A549 (cell line): ENCODE measurements at regions not wholly inside any gene's neighbourhood (a gene's known extent, or its start where the extent isn't known, plus 50 kb on each side); places are given as distances from the start of the nearest gene placed in this dataset.

Source experiments
- ATAC-seq, 2 experiments: fragments of 200-7000 bp in 1 of 2; fragments of >200 bp in 1 of 2; cut with Nextera tagmentation in 1 of 2; cut with Tn5 transposase in 1 of 2; 3 replicates each; pipeline versions ENCODE4 v1.8.0 to v1.9.1; 2018 to 2020; ENCODE audit warnings: mild to moderate bottlenecking in 1 of 2, moderate library complexity in 1 of 2
- CTCF ChIA-PET: fragments of 300-600 bp; sonication (Branson Sonifier 250); formaldehyde crosslinking; extraction: SDS; loops from one replicate; lab custom pipeline; 2021; ENCODE audit warnings: antibody characterized with exemption, inconsistent platforms; lab: Yijun Ruan, JAX
- POLR2A ChIA-PET: fragments of 350-600 bp; formaldehyde crosslinking; extraction: SDS; loops from one replicate; lab custom pipeline; 2021; ENCODE audit warnings: antibody characterized with exemption, inconsistent platforms; lab: Yijun Ruan, JAX
- DNase-seq, 2 experiments: peaks; one replicate each; pipeline versions ENCODE4 v3.0.0 to v3.0.0-alpha.2; 2011 to 2016; ENCODE audit warnings: low read depth in 1 of 2, low spot score in 1 of 2
- FAIRE-seq: peaks from 2 replicates; lab custom pipeline; 2011; peaks lifted over from hg19 to GRCh38; lab: Jason Lieb, UNC
- H3K27ac ChIP-seq, 2 experiments: fragments of >200 bp; sonication (Bioruptor Twin); formaldehyde crosslinking; 3 replicates each; pipeline ENCODE4 v1.5.1; 2016 to 2017
- H3K4me1 ChIP-seq: fragments of >200 bp; sonication (Bioruptor Twin); formaldehyde crosslinking; 3 replicates; pipeline ENCODE4 v1.6.1; 2016
- H3K4me2 ChIP-seq: fragments of >200 bp; sonication (Bioruptor Twin); formaldehyde crosslinking; 3 replicates; pipeline ENCODE4 v1.6.1; 2016
- H3K4me3 ChIP-seq: fragments of >200 bp; sonication (Bioruptor Twin); formaldehyde crosslinking; 3 replicates; pipeline ENCODE4 v1.5.1; 2016
- H3K9me3 ChIP-seq: fragments of >200 bp; sonication (Bioruptor Twin); formaldehyde crosslinking; 3 replicates; pipeline ENCODE4 v1.6.1; 2016
- CTCF ChIP-seq: fragments of >200 bp; sonication (Bioruptor Twin); formaldehyde crosslinking; IDR thresholded peaks from 3 replicates; pipeline ENCODE4 v1.5.1; 2016
- E2F6 ChIP-seq: IDR thresholded peaks from 2 replicates; pipeline ENCODE4 v1.6.1; 2012; ENCODE audit warnings: low read depth, borderline replicate concordance
- EHF ChIP-seq: fragments of 250-450 bp; sonication (Bioruptor Pico); IDR thresholded peaks from 2 replicates; pipeline ENCODE4 v1.5.0; 2020; ENCODE audit warnings: mild to moderate bottlenecking
- EHMT2 ChIP-seq: fragments of 200-600 bp; sonication (generic); IDR thresholded peaks from 2 replicates; pipeline ENCODE4 v1.6.1; 2016; ENCODE audit warnings: antibody characterized with exemption, low read depth, mild to moderate bottlenecking, moderate library complexity
- ELK1 ChIP-seq: fragments of 150-350 bp; IDR thresholded peaks from 2 replicates; pipeline ENCODE4 v1.6.1; 2014; ENCODE audit warnings: low read depth, mild to moderate bottlenecking, low read length
- HMGXB4 ChIP-seq: fragments of 250-450 bp; sonication (Bioruptor Pico); IDR thresholded peaks from 2 replicates; pipeline ENCODE4 v1.5.0; 2021; ENCODE audit warnings: mild to moderate bottlenecking, moderate library complexity, borderline replicate concordance
- HOXA7 ChIP-seq: fragments of 250-450 bp; sonication (Bioruptor Pico); IDR thresholded peaks from 2 replicates; pipeline ENCODE4 v1.5.0; 2020; ENCODE audit warnings: mild to moderate bottlenecking, moderate library complexity
- KDM1A ChIP-seq: fragments of 200-600 bp; sonication (generic); IDR thresholded peaks from 2 replicates; pipeline ENCODE4 v1.6.1; 2016; ENCODE audit warnings: low read depth, mild to moderate bottlenecking
- MAX ChIP-seq: IDR thresholded peaks from 2 replicates; pipeline ENCODE4 v1.6.1; 2012
- MAZ ChIP-seq: fragments of 150-350 bp; IDR thresholded peaks from 2 replicates; pipeline ENCODE4 v1.6.1; 2014; ENCODE audit warnings: antibody characterized with exemption, low read depth, low read length, borderline replicate concordance
- MYC ChIP-seq: IDR thresholded peaks from 2 replicates; pipeline ENCODE4 v1.6.1; 2012; ENCODE audit warnings: mild to moderate bottlenecking, inconsistent platforms, low read length, improper control_type of control experiment, borderline replicate concordance
- NFE2L2 ChIP-seq: fragments of 150-350 bp; conservative IDR thresholded peaks from 2 replicates; pipeline ENCODE4 v1.6.1; 2014; ENCODE audit warnings: low read length
- NPAS2 ChIP-seq: fragments of 250-450 bp; sonication (Bioruptor Pico); IDR thresholded peaks from 2 replicates; pipeline ENCODE4 v1.8.0; 2022; ENCODE audit warnings: mild to moderate bottlenecking, moderate library complexity, borderline replicate concordance
- POLR2A ChIP-seq: IDR thresholded peaks from 2 replicates; pipeline ENCODE4 v1.6.1; 2012; ENCODE audit warnings: mild to moderate bottlenecking, low read length
- RCOR1 ChIP-seq: fragments of 150-350 bp; IDR thresholded peaks from 2 replicates; pipeline ENCODE4 v1.6.1; 2014; ENCODE audit warnings: antibody characterized with exemption, low read length, low read depth
- RNF2 ChIP-seq: fragments of 200-600 bp; sonication (generic); IDR thresholded peaks from 2 replicates; pipeline ENCODE4 v1.6.1; 2016; ENCODE audit warnings: low read depth, mild to moderate bottlenecking, antibody characterized with exemption, moderate library complexity, borderline replicate concordance
- TP53 ChIP-seq: fragments of 250-450 bp; sonication (Bioruptor Pico); IDR thresholded peaks from 2 replicates; pipeline ENCODE4 v1.5.0; 2021; ENCODE audit warnings: mild to moderate bottlenecking, moderate library complexity
- ZC3H11A ChIP-seq: fragments of 450-650 bp; IDR thresholded peaks from 2 replicates; pipeline ENCODE4 v1.6.1; 2014; ENCODE audit warnings: antibody characterized with exemption, mild to moderate bottlenecking
- ZFP36 ChIP-seq: fragments of 450-650 bp; IDR thresholded peaks from 2 replicates; pipeline ENCODE4 v1.6.1; 2014; ENCODE audit warnings: borderline replicate concordance; ENCODE audit not compliant: partially characterized antibody
- ZNF302 ChIP-seq: fragments of 250-450 bp; sonication (Bioruptor Pico); IDR thresholded peaks from 2 replicates; pipeline ENCODE4 v1.9.0; 2021; ENCODE audit warnings: inconsistent platforms, mild to moderate bottlenecking, moderate library complexity
- WGBS: methylation state at CpG from one replicate; pipeline ENCODE4 v1.1.6; 2017; ENCODE audit errors: missing lambda C conversion rate; 5-methylcytosine and 5-hydroxymethylcytosine counted together

- no peak for DNase-seq
- H3K4me1 ChIP-seq: no peaks in the 10 kb centered on the region
These were observed 315.8 kb upstream of the POM121L12 start for GRCh38 chr7:52719677-52720076.

GRCh38 chr7:52715701-52716100, 319.7 kb upstream of the POM121L12 start:
- H3K4me3 ChIP-seq: no peak overlapping the region
- CTCF ChIA-PET: no interaction called here
- POLR2A ChIA-PET: no interaction called here
- H3K27ac ChIP-seq: no peak overlapping the region
- DNase-seq (no peak), FAIRE-seq (no peak), ATAC-seq (no peak)
- 15% methylated on average over 7 of the region's 7 CpGs for WGBS
- no peak for TF ChIP-seq E2F6
- no peak for TF ChIP-seq RNF2
- no peak for TF ChIP-seq KDM1A
- no peak for TF ChIP-seq HOXA7
- no peak for TF ChIP-seq MYC
- TF ChIP-seq TP53 (CRISPR knock-in tag): no peak
- no peak for TF ChIP-seq ZNF302 (CRISPR knock-in tag)
- H3K4me1 ChIP-seq: no peaks in the 10 kb centered on the region
- no peaks in the 10 kb centered on the region for H3K9me3 ChIP-seq
- no peak overlapping the region for H3K4me2 ChIP-seq

More at GRCh38 chr7:52719677-52720076, 315.8 kb upstream of the POM121L12 start:
- H3K27ac ChIP-seq: no peak overlapping the region
- FAIRE-seq: no peak
- ChIA-PET POLR2A (no interaction called here), CTCF (no interaction called here)
- H3K4me3 ChIP-seq: no peak overlapping the region
- no peak for TF ChIP-seq CTCF
- H3K9me3 ChIP-seq: no peaks in the 10 kb centered on the region
- no peak overlapping the region for H3K4me2 ChIP-seq
- ATAC-seq: no peak
- 14% methylated on average over 3 of the region's 3 CpGs for WGBS

GRCh38 chr7:52712938-52713337, 322.5 kb upstream of the POM121L12 start:
- no peaks in the 10 kb centered on the region for H3K9me3 ChIP-seq
- no peaks in the 10 kb centered on the region for H3K4me1 ChIP-seq
- H3K27ac ChIP-seq: no peak overlapping the region
- ChIA-PET CTCF (no interaction called here), POLR2A (no interaction called here)
- FAIRE-seq (no peak), ATAC-seq (no peak), DNase-seq (no peak)
- no peak overlapping the region for H3K4me2 ChIP-seq
- H3K4me3 ChIP-seq: no peak overlapping the region
- 13% methylated on average over 2 of the region's 2 CpGs for WGBS
- no peak for TF ChIP-seq HMGXB4 (CRISPR knock-in tag)
- TF ChIP-seq NPAS2 (CRISPR knock-in tag): no peak
- TF ChIP-seq RCOR1: no peak
- no peak for TF ChIP-seq MAZ
- no peak for TF ChIP-seq EHMT2
- no peak for TF ChIP-seq RNF2
- no peak for TF ChIP-seq ELK1
- TF ChIP-seq ZFP36: no peak
- TF ChIP-seq MAX: no peak
- TF ChIP-seq HOXA7: no peak
- TF ChIP-seq POLR2A: no peak
- no peak for TF ChIP-seq EHF (CRISPR knock-in tag)
- TF ChIP-seq ZC3H11A: no peak
- no peak for TF ChIP-seq NFE2L2
